Epithelial cell of esophagus (primary cell): ENCODE measurements at regions not wholly inside any gene's neighbourhood (a gene's known extent, or its start where the extent isn't known, plus 50 kb on each side); places are given as distances from the start of the nearest gene placed in this dataset.

ENCODE experiments used
- DNase-seq: peaks from one replicate; pipeline ENCODE4 v3.0.0; 2010; ENCODE audit warnings: low read depth
- H3K4me3 ChIP-seq: 2 replicates; pipeline ENCODE4 v1.5.1; 2011; ENCODE audit warnings: mild to moderate bottlenecking, low read length, control low read depth
- CTCF ChIP-seq: IDR thresholded peaks from 2 replicates; pipeline ENCODE4 v1.5.1; 2011; ENCODE audit warnings: low read depth, mild to moderate bottlenecking, low read length, control low read depth, inconsistent platforms; ENCODE audit not compliant: insufficient read depth; ENCODE audit errors: missing control alignments

GRCh38 chr13:42474954-42475353 lies 99.0 kb upstream of the TNFSF11 start:
- TF ChIP-seq CTCF: no peak
- no peak for DNase-seq
- no peak overlapping the region for H3K4me3 ChIP-seq

- no peak for DNase-seq
- TF ChIP-seq CTCF: no peak
Observed at GRCh38 chr13:42477596-42478190, 96.3 kb upstream of the TNFSF11 start.

GRCh38 chr13:42478531-42479156 lies 95.3 kb upstream of the TNFSF11 start:
- no peak overlapping the region for H3K4me3 ChIP-seq
- peak; percentile 56 for DNase-seq
- TF ChIP-seq CTCF: peak; percentile 65

More at GRCh38 chr13:42477596-42478190, 96.3 kb upstream of the TNFSF11 start:
- H3K4me3 ChIP-seq: no peak overlapping the region

GRCh38 chr13:42484386-42484785 lies 89.6 kb upstream of the TNFSF11 start:
- peak; percentile 70 for DNase-seq
- TF ChIP-seq CTCF: no peak
- H3K4me3 ChIP-seq: no peak overlapping the region

GRCh38 chr13:42485272-42485671 lies 88.7 kb upstream of the TNFSF11 start:
- peak; percentile 84 for DNase-seq
- TF ChIP-seq CTCF: no peak
- peak overlapping the region; percentile 32 for H3K4me3 ChIP-seq

- peak overlapping the region; percentile 32 for H3K4me3 ChIP-seq
- TF ChIP-seq CTCF: no peak
- peak; percentile 92 for DNase-seq
Observed at GRCh38 chr13:42486711-42487198, 87.2 kb upstream of the TNFSF11 start.
